NCI-H146 (cell line): ENCODE measurements at regions not wholly inside any gene's neighbourhood (a gene's known extent, or its start where the extent isn't known, plus 50 kb on each side); places are given as distances from the start of the nearest gene placed in this dataset.
"Not testable (repeated sequence)": the region's sequence is repeated elsewhere in the genome, so short reads cannot be mapped to it uniquely, and the experiment has no call there.

ENCODE experiments used
- DNase-seq: peaks from one replicate; lab custom pipeline; 2025; lab: John Stamatoyannopoulos, UW

DNA sequence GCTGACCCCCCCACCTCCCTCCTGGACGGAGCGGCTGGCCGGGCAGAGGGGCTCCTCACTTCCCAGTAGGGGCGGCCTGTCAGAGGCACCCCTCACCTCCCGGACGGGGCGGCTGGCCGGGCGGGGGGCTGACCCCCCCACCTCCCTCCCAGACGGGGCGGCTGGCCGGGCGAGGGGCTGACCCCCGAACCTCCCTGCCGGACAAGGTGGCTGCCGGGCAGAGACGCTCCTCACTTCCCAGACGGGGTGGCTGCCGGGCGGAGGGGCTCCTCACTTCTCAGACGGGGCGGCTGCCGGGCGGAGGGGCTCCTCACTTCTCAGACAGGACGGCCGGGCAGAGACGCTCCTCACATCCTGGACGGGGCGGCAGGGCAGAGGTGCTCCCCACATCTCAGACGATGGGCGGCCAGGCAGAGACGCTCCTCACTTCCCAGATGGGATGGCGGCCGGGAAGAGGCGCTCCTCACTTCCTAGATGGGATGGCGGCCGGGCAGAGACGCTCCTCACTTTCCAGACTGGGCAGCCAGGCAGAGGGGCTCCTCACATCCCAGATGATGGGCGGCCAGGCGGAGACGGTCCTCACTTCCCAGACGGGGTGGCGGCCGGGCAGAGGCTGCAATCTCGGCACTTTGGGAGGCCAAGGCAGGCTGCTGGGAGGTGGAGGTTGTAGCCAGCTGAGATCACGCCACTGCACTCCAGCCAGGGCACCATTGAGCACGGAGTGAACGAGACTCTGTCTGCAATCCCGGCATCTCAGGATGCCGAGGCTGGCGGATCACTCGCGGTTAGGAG lies 66.2 kb upstream of the PAPPA2 start:
- DNase-seq = not testable (repeated sequence)

DNA sequence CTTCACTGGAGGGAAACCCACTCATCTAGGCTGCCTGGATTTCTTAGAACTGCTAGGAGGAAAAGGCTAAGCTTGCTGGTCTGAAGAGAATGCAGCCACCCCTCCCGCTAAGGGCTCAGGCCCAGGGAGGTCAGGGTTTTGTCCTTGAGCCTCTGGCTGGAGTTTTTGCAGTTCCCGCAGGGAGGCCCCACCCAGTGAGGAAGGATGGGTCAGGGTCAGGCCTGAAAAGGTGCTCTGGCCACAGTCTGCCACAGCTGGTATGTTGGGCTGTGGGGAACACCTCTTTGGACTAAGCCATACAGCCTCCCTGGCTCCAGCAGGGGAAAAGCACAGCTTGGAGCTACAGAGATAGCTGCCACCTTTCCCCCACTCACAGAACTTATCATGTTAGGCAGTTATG lies 71.4 kb upstream of the PAPPA2 start:
- no peak for DNase-seq

DNA sequence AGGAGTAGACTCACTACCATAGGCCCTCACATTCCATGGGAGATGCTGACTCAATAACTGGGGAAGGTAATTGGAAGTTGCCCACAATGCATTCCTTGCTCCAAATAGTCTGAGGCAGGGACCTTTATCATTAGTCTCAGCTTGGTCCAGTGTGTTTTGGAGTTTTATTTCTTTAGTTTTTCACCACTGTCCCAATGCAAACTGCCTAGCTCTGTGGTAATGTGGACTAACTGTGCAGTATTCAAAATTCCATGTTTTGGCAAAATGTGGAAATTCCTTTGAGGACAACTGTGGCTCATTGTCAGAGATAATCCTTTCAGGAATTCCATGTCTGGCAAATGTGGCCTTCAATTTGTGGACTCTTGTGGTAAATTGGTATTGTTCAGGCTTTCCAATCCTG lies 78.1 kb upstream of the PAPPA2 start:
- no peak for DNase-seq

DNA sequence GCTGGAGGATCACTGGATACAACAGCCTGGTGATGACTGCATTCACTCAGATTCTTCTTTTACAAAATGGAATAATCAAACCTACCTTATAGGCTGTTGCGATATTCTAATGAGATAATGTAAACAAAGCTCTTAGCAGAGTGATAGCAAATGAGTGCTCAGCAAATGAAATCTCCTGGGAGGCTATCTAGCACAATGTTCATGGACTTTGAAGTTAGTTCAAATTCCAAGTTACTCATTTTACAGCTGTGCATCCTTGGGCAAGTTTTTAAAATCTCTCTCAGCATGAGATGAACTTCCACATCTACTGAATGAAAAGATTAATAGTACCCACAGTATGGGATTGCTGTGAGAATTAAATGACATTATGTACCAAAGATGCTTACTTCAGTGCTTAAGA lies 80.8 kb upstream of the PAPPA2 start:
- DNase-seq = no peak

DNA sequence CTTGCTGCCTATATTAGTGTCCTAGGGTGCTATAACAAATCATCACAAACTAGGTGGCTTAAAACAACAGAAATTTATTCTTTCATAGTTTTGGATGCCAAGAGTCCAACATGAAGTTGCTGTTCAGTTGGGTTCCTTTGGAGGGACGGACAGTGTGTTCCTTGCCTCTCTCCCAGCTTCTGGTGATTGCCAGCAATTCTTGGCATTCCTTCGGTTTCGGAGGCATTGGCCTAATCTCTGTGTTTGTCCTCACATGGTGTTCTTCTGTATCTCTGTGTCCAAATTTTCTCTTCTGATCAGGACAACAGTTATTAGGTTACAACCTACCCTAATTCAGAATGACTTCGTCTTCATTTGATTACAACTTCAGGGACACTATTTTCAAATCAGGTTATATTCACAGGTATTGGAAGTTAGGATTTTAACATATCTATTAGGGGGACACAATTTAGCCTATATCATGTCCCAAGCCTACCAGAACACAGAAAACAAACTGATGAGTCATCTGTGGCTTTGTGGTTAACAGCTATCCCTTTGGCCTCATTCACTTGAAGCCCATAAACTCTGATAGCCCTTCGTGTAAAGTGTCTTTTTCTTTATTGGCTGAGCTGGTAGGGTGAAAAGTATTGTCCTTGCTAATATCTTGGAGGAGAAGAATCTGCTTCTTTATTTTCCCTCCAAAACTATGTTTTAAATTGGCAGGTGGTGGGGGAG lies 83.2 kb upstream of the PAPPA2 start:
- DNase-seq = no peak

DNA sequence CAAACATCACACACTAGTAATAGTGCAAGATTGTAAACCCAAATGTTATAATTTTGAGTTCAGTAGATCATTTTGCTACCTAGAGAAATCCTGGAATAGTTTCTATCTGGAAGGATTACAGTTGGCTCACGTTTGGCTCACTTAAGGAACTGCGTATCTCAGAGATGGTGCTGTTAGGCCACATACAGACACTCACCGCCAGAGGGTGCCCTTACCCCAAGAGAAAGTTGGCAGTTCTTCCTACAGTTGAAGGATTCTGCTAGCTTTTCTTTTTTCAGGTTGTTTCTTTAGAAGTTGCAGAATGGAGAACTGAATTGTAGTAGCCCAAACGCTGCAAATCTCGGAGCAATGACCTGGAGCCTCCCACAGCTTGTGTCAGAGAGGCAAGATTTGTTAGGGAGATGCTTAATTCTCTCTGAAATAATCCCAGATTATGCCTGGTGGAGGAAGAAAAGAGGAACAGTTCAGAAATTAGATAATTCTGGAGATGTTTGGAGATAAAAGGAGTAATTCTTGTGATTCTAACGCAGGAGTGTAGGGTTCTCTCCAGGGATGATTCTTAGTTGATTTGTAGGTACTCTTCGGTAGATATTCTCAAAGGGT lies 87.9 kb upstream of the PAPPA2 start:
- DNase-seq = peak; percentile 40

DNA sequence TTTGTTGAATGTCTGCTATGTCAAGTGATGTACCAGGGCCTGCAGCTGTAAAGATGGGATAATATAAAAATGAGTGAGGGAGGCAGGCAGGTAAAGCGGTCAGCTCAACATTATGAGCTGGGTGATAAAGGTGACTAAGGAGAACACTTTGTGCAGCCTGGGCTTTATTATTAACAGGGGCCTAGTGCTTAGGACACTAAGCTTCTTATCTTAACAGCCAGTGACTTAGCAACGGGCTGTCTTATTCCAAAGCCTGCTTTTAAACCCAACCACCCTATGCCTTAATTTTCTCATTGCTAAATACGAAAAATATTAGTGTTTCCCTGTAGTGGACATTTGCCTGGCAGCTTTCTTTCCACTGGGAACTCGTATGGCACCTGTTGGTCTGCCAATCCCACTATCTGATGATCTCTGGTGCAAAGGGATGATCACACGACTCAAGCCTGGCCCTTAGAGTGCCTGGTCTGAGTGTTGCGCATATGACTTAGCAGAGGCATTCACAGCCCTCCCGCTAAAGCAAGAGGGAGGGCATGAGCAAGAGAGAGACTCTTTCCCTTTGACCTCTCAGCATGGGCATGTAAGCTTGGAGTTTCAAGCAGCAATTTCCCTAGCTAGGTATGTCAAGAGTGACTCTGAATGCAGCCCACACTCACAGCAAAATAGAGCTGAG lies 98.6 kb upstream of the PAPPA2 start:
- no peak for DNase-seq

DNA sequence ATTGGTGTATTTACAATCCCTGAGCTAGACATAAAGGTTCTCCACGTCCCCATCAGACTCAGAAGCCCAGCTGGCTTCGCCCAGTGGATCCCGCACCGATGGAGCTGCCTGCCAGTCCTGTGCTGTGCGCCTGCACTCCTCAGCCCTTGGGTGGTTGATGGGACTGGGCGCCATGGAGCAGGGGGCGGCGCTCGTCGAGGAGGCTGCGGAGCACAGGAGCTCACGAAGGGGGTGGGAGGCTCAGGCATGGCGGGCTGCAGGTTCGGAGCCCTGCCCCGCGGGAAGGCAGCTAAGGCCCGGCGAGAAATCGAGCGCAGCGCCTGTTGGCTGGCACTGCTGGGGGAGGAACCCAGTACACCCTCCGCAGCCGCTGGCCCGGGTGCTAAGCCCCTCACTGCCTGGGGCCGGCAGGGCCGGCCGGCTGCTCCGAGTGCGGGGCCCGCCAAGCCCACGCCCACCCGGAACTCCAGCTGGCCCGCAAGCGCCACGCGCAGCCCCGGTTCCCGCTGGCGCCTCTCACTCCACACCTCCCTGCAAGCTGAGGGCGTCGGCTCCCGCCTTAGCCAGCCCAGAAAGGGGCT lies 113.8 kb upstream of the PAPPA2 start:
- DNase-seq = not testable (repeated sequence)

DNA sequence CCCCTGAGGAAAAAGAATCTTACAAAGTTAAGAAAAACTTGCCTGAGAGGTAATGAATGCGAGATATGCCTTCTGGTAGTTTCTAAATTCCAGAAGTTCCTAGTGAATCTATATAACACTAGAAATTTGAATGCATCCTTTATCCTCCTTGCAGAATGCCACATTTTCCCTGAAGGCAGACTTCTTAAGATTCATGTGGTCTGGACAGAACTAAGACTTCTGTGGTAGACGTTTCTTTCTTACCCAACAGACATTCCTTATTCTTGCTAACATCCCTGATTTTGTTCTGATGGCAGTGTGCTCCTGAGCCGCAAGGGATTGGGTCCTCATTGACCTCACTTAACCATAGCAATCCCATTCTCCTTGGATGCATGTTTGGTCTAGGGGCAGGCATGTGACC lies 121.3 kb upstream of the PAPPA2 start:
- no peak for DNase-seq

DNA sequence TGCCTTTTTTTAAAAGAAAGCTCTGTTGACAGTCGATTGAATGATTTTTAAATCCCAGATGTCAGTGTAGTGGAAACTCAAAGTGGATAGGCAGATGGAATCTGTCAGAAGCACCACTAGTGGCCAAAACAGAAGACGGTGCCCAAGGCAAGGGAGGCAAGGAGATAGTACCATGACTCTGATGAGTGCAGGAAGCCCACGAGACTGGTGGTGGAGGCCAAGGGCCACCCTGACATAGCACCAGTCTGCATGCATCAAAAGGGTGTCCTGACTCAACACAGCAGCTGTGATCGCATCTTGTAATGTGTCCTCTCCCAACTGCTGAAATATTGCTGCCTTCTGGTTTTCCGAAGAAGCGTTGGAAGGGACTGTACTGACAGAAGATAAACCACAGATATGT lies 124.1 kb upstream of the PAPPA2 start:
- DNase-seq = no peak

DNA sequence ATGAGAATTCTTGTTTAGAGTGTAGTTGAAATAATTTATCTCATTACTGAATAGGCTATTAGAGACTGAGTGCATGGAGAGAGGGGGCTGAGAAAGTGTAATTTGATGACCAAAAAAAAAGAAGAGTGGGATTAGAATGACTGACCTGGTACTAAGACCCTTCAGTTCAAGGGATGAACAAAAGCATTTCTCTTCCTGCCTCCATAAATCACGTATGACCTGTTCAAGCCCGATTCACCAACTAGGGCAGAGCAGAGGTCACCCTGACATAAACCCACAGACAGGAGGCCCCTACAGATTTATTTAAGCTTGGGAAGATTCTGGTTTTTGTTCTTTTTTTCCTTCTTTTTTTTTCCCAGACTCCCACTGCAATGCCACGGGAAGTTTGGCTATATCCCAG lies 123.7 kb upstream of the COP1 start:
- DNase-seq = no peak

DNA sequence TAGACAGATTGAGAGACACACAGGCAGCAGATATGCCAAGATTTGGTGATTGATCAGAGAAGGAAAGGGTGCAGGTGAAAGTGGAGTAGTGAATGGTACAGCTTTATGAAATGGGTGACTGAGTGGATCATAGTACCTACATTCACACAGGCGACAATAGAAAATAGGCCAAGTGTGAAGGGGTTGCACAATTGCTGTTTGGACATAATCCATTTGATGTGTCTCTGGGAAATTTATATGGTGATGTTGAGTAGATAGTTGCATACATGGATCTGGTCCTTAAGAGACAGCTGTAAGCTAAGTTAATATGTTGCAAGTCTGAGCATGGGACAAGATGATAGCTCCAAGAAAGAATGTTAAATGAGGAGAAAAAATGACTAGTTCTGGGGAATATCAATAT lies 118.6 kb upstream of the COP1 start:
- no peak for DNase-seq

DNA sequence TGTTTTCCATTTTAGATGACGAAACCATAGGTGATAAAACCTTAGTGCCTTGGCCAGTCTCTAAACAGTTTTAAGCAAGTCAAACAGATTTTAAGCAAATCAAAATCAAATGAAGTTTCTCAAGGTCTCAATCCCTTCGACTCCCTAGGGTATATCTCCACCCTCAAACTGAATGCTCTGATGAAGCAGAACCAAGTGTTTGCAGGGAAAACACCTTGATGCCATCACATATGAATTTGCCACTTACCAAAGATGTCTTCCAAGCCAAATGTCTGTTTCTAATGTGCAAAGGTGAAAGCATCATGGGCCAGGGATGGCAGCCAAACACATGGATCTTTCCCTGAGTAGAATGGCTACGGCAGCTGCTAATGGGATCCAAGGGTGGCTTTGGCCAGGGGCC lies 116.4 kb upstream of the COP1 start:
- no peak for DNase-seq

DNA sequence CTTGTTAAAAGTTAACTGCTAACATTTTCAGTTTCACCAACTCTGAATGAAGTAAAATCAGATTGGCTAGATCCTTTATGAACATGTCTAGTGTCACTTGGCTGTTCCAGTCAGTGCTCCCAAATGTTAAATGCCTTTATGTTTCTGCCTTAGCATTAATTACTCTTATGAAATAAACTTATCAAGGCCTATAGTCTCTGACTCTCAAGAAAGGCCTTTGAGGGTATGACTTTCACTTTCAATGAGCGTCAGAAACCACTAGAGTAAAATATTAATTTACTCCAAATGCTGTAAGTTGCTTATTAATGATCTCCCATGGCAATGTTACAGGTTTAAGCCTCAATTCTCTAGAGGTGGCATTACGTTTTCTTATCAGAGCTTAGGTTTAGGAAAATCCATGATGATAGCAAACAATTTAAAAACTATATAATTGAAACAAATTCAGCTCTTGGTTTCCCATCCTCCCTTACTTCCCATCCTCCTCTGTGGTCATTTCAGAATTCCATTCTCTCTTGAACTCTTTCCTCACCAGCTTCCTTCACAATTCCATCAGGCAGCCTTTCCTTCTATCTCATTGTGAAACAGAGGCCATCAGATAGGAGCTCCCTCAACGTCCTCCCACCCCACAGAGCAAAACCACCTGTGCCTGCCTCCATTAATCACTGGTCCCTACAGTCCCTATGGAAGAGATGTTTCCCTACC lies 108.6 kb upstream of the COP1 start:
- DNase-seq = no peak

DNA sequence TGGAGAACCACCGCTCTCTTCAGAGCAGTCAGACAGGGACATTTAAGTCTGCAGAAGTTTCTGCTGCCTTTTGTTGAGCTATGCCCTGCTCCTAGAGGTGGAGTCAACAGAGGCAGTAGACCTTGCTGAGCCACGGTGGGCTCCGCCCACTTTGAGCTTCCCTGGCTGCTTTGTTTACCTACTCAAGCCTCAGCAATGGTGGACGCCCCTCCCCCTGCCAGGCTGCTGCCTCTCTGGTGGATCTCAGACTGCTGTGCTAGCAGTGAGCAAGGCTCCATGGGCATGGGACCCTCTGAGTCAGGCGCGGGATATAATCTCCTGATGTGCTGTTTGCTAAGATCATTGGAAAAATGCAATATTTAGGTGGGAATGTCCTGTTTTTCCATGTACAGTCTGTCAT lies 89.5 kb upstream of the COP1 start:
- DNase-seq = not testable (repeated sequence)

DNA sequence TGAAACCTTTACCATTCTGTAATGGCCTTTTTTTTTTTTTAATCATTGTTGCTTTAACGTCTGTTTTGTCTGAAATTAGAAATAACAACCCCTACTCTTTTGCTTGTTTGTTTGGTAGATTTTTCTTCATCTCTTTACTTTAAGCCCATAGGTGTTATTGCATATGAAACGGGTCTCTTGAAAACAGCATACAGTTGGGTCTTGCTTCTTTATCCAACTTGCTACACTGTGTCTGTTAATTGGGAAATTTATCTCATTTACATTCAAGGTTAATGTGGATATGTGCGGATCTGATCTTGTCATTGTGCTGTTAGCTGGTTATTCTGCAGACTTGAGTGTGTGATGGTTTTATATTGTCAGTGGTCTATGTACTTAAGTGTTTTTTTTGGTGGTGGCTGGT lies 78.9 kb upstream of the COP1 start:
- DNase-seq = no peak

DNA sequence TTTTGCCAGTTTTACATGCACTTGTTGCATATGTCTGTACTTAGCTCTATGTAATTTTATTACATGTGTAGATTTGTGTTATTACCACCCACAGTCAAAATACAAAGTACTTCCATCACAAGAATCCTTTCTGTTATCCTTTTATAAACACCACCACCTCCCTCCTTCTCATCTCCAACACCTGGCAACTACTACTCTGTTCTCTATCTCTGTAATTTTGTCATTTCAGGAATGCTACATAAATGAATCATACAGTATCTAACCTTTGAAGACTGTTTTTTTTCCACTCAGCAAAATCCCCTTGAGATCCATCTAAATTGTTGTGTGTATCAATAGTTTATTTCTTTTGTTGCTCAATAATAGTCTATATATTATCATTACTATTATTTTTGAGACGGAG lies 64.5 kb upstream of the COP1 start:
- no peak for DNase-seq
